PFSK-1 (cell line): ENCODE measurements at regions not wholly inside any gene's neighbourhood (a gene's known extent, or its start where the extent isn't known, plus 50 kb on each side); places are given as distances from the start of the nearest gene placed in this dataset.

Experiments used
- POLR2AphosphoS5 ChIP-seq: IDR thresholded peaks from 2 replicates; pipeline ENCODE4 v1.6.1; 2012; ENCODE audit warnings: low read depth, mild to moderate bottlenecking, control low read depth, low read length, moderate library complexity
- REST ChIP-seq, 2 experiments: IDR thresholded peaks; 2 replicates each; pipeline versions ENCODE4 v1.6.1 to v1.8.0; 2011 to 2012; ENCODE audit warnings: low read depth in 2 of 2, low read length in 2 of 2, control low read depth in 1 of 2, inconsistent platforms in 1 of 2, mild to moderate bottlenecking in 1 of 2, moderate library complexity in 1 of 2; ENCODE audit not compliant: insufficient read depth in 1 of 2
- SIN3A ChIP-seq: IDR thresholded peaks from 2 replicates; pipeline ENCODE4 v1.6.1; 2012; ENCODE audit warnings: mild to moderate bottlenecking, low read length, moderate library complexity, borderline replicate concordance; ENCODE audit not compliant: insufficient read depth

GRCh38 chr6:3916211-3916610 is 67.0 kb downstream of the FAM50B start:
- TF ChIP-seq POLR2AphosphoS5 (no peak), SIN3A (no peak), REST (IDR thresholded peaks at IDR 0.05; ENCODE audit: insufficient read depth in 1 of 2, low read depth in 2 of 2, low read length in 2 of 2) (no peak)
